ENCODE measurements at regions not wholly inside any gene's neighbourhood (a gene's known extent, or its start where the extent isn't known, plus 50 kb on each side); places are given as distances from the start of the nearest gene placed in this dataset.

DNA sequence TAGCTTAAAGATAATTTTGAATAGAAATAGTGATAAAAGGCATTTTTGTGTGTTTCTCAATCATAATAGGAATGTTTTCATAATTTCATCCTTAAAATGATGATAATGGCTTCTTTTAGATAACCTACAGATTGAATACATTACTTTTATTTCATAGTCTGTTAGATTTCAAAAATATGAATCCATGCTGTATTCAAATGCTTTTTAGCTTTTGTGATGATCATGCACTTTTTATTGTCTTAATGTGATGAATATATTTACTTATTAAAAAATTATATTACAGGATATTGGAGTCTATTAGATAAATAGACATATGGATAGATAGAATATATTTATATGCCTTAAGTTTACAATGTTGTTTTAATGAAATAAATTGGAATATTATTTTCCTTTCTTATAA, 886.8 kb upstream of the NOVA1 start:
- Histone ChIP-seq H3K4me3 (ENCODE audit: insufficient read depth, low read length) (no peak overlapping the region), H3K4me2 (ENCODE audit: insufficient read depth, low read length) (no peak overlapping the region), H3K36me3 (ENCODE audit: insufficient read depth, low read length) (no peaks in the 10 kb centered on the region), H3K4me1 (ENCODE audit: insufficient read depth, low read length) (no peaks in the 10 kb centered on the region), H3K9me3 (ENCODE audit: low read depth, low read length) (peaks cover 3% of the 10 kb centered on the region), H2AFZ (ENCODE audit: low read length) (no peak overlapping the region), H4K20me1 (ENCODE audit: insufficient read depth, low read length) (no peaks in the 10 kb centered on the region), H3K79me2 (ENCODE audit: insufficient read depth, low read length) (no peaks in the 10 kb centered on the region), H3K27me3 (ENCODE audit: insufficient read depth, low read length) (no peaks in the 10 kb centered on the region), H3K27ac (ENCODE audit: low read depth, low read length) (no peak overlapping the region)
- DNase-seq (ENCODE audit: insufficient read length, low spot score, missing footprints), result no peak
- TF ChIP-seq, protein P1, sequence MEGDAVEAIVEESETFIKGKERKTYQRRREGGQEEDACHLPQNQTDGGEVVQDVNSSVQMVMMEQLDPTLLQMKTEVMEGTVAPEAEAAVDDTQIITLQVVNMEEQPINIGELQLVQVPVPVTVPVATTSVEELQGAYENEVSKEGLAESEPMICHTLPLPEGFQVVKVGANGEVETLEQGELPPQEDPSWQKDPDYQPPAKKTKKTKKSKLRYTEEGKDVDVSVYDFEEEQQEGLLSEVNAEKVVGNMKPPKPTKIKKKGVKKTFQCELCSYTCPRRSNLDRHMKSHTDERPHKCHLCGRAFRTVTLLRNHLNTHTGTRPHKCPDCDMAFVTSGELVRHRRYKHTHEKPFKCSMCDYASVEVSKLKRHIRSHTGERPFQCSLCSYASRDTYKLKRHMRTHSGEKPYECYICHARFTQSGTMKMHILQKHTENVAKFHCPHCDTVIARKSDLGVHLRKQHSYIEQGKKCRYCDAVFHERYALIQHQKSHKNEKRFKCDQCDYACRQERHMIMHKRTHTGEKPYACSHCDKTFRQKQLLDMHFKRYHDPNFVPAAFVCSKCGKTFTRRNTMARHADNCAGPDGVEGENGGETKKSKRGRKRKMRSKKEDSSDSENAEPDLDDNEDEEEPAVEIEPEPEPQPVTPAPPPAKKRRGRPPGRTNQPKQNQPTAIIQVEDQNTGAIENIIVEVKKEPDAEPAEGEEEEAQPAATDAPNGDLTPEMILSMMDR (IDR thresholded peaks at IDR 0.05; ENCODE audit: extremely low read depth, low read depth, low read length), result no peak

DNA sequence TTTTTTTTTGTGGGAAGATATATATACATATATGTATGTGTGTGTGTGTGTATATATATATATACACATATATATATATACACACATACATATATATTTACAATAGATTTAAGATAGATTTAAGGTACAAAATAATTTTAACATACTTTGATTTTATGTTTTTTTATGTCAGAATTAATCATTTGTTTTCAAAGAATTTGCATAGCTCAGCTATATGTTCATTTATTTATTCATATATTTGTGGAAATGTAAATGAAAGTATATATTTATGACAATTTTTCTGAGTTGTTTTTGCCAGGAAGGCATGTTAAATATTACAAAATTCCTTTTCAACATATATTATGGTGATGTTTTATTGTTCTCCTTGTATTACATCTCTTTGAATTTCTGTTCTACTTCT, 887.4 kb upstream of the NOVA1 start:
- no peak overlapping the region for H3K27ac ChIP-seq (ENCODE audit: low read depth, low read length)
- H3K4me3 ChIP-seq (ENCODE audit: insufficient read depth, low read length), result no peak overlapping the region
- no peaks in the 10 kb centered on the region for H3K27me3 ChIP-seq (ENCODE audit: insufficient read depth, low read length)
- H3K4me1 ChIP-seq (ENCODE audit: insufficient read depth, low read length), result no peaks in the 10 kb centered on the region
- DNase-seq (ENCODE audit: insufficient read length, low spot score, missing footprints), result no peak
- no peaks in the 10 kb centered on the region for H3K79me2 ChIP-seq (ENCODE audit: insufficient read depth, low read length)
- H3K9me3 ChIP-seq (ENCODE audit: low read depth, low read length), result peaks cover 3% of the 10 kb centered on the region
- TF ChIP-seq, protein P1 (IDR thresholded peaks at IDR 0.05; ENCODE audit: extremely low read depth, low read depth, low read length), result no peak
- H4K20me1 ChIP-seq (ENCODE audit: insufficient read depth, low read length), result no peaks in the 10 kb centered on the region
- H3K36me3 ChIP-seq (ENCODE audit: insufficient read depth, low read length), result no peaks in the 10 kb centered on the region
- no peak overlapping the region for H3K4me2 ChIP-seq (ENCODE audit: insufficient read depth, low read length)
- H2AFZ ChIP-seq (ENCODE audit: low read length), result no peak overlapping the region

DNA sequence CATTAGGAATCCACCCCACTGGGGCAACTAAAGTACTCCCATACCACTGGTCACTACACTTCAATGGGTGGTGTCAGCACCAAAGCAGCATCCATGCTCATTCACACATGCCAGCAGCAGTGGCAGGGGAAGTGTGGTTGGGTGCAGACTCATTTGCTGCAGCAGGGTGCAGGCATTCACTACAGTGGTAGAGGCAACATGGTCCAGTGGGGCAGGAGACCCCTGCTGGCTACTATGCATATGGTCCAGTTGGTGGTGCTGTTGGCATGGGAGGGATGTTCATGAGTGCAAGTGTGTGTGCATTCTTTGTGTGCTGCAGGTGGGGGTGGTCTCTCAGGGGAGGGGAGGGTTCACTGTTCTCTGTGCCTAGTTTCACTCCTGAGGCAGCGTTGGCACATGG, 908.4 kb upstream of the NOVA1 start:
- Histone ChIP-seq H2AFZ (ENCODE audit: low read length) (no peak overlapping the region), H3K79me2 (ENCODE audit: insufficient read depth, low read length) (no peaks in the 10 kb centered on the region)
- TF ChIP-seq, protein P1 (IDR thresholded peaks at IDR 0.05; ENCODE audit: extremely low read depth, low read depth, low read length), result no peak

DNA sequence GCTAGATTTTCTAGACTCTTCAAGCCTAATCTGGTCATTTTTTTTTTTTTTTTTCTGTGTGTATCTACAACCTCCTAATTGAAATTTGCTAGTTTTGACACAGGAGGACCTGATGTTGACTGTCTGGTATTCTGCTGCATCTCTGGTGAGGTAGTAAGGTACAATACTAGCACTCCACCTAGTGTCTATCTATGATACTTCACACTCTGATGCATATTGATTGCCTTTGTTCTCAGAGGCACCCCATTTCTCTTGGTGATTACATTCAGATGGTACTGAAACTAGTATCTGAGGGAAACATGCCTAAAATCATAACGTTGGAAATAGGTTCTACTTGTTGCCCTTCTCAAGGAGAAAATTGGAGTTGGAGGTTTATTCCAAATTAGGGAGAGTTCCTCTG, 930.5 kb upstream of the NOVA1 start:
- TF ChIP-seq, protein P1 (IDR thresholded peaks at IDR 0.05; ENCODE audit: extremely low read depth, low read depth, low read length), result no peak
- no peak overlapping the region for H3K4me2 ChIP-seq (ENCODE audit: insufficient read depth, low read length)
- no peaks in the 10 kb centered on the region for H3K36me3 ChIP-seq (ENCODE audit: insufficient read depth, low read length)
- H3K27me3 ChIP-seq (ENCODE audit: insufficient read depth, low read length), result no peaks in the 10 kb centered on the region
- no peak overlapping the region for H3K27ac ChIP-seq (ENCODE audit: low read depth, low read length)
- H3K9me3 ChIP-seq (ENCODE audit: low read depth, low read length), result peaks cover 3% of the 10 kb centered on the region
- no peaks in the 10 kb centered on the region for H3K4me1 ChIP-seq (ENCODE audit: insufficient read depth, low read length)
- no peak overlapping the region for H3K4me3 ChIP-seq (ENCODE audit: insufficient read depth, low read length)
- no peaks in the 10 kb centered on the region for H3K79me2 ChIP-seq (ENCODE audit: insufficient read depth, low read length)
- H2AFZ ChIP-seq (ENCODE audit: low read length), result no peak overlapping the region
- H4K20me1 ChIP-seq (ENCODE audit: insufficient read depth, low read length), result no peaks in the 10 kb centered on the region
- DNase-seq (ENCODE audit: insufficient read length, low spot score, missing footprints), result no peak

More for the DNA sequence above, 908.4 kb upstream of the NOVA1 start:
- Histone ChIP-seq H3K27ac (ENCODE audit: low read depth, low read length) (no peak overlapping the region), H4K20me1 (ENCODE audit: insufficient read depth, low read length) (no peaks in the 10 kb centered on the region), H3K27me3 (ENCODE audit: insufficient read depth, low read length) (no peaks in the 10 kb centered on the region), H3K4me2 (ENCODE audit: insufficient read depth, low read length) (no peak overlapping the region), H3K36me3 (ENCODE audit: insufficient read depth, low read length) (no peaks in the 10 kb centered on the region), H3K4me1 (ENCODE audit: insufficient read depth, low read length) (no peaks in the 10 kb centered on the region), H3K9me3 (ENCODE audit: low read depth, low read length) (peaks cover 2% of the 10 kb centered on the region), H3K4me3 (ENCODE audit: insufficient read depth, low read length) (no peak overlapping the region)
- DNase-seq (ENCODE audit: insufficient read length, low spot score, missing footprints), result no peak
